Fibroblast of skin of left quadriceps (primary cell): ENCODE measurements at regions not wholly inside any gene's neighbourhood (a gene's known extent, or its start where the extent isn't known, plus 50 kb on each side); places are given as distances from the start of the nearest gene placed in this dataset.
"Not testable (repeated sequence)": the region's sequence is repeated elsewhere in the genome, so short reads cannot be mapped to it uniquely, and the experiment has no call there.

Source experiments
- DNase-seq, 2 experiments: peaks; one replicate each; pipeline ENCODE4 v3.0.0-alpha.2; 2013; ENCODE audit warnings: low read depth in 2 of 2

DNA sequence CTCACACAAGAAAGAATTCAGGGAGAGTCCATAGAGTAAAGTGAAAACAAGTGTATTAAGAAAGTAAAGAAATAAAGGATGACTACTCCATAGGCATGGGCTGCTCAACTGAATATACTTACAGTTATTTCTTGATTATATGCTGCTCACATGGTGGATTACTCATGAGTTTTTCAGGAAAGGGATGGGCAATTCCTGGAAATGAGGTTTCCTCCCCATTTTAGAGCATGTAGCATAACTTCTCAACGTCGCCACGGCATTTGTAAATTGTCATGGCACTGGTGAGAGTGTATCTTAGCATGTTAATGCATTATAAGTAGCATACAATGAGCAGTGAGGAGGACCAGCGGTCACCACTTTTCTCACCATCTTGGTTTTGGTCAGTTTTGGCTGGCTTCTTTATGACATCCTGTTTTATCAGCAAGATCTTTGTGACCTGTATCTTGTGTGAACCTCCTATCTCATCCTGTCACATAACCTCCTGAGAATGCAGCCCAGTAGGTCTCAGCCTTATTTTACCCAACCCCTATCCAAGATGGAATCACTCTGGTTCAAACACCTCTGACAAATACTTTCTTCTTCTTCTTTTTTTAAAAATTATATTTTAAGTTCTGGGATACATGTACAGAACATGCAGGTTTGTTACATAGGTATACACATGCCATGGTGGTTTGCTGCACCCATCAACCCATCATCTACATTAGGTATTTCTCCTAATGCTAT, 849.7 kb downstream of the TBL1XR1 start:
- DNase-seq, result no peak

DNA sequence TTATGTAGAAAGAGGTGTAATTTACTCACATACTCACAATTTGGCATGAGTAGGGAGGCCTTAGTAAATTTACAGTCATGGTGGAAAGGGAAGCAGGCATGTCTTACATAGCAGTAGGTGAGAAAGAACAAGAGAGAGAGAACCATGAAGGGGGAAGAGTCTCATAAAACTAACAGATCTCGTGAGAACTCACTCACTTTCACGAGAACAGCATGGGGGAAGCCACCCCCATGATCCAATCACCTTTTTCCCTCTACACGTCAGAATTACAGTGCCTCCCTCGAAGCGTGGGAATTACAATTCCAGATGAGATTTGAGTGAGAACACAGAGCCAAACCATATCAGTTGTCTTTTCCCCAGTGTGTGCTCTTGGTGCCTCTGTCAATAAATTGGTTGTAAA, 855.3 kb downstream of the TBL1XR1 start:
- no peak for DNase-seq

DNA sequence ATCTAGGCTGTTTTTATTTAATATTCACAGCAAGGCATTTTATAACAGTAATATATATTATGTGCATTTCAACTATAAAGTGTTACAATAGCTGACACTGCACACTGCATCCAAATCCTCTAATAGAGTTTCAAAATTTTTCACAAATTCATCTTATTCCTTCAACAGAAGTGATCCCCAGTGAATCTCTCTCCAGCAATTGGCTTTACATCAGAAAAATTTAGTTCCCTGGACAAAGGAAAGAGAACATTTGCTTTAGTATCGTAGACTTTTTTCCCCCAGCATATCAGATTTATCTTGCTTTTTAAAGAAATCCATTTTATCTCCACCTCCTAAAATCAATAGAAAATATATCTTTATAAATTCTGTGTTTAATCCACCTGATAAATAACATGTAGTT, 868.6 kb downstream of the TBL1XR1 start:
- DNase-seq, result no peak

DNA sequence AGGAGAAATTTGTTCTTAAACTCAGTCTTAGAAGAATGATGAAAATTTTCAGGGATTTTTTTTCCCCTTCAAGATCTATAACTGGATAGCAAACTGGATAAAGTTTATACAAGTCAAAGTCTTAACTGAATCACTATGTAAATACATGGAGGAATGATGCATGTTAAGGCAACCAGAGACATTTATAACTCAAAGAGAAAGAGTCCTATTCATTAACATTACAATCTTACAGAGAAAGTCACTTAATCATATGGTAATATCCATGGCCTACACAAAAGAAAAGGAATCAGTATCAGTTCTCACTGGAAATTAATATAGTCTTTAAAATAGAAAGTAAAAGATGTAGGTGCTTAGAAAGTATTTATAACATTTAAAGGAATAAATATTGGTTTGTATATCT, 869.1 kb downstream of the TBL1XR1 start:
- no peak for DNase-seq

DNA sequence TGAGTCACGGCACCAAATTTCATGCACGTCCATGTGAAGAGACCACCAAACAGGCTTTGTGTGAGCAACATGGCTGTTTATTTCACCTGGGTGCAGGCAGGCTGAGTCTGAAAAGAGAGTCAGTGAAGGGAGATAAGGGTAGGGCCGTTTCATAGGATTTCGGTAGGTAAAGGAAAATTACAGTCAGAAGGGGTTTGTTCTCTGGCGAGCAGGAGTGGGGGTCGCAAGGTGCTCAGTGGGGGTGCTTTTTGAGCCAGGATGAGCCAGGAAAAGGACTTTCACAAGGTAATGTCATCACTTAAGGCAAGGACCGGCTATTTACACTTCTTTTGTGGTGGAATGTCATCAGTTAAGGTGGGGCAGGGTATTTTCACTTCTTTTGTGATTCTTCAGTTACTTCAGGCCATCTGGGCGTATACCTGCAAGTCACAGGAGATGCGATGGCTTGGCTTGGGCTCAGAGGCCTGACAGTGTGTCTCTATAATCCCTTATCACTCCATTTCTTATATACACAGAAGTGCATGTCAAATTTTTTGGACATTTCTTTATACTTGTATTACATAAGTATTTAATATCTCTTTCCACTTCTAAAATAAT, 870.3 kb downstream of the TBL1XR1 start:
- DNase-seq, result not testable (repeated sequence)

DNA sequence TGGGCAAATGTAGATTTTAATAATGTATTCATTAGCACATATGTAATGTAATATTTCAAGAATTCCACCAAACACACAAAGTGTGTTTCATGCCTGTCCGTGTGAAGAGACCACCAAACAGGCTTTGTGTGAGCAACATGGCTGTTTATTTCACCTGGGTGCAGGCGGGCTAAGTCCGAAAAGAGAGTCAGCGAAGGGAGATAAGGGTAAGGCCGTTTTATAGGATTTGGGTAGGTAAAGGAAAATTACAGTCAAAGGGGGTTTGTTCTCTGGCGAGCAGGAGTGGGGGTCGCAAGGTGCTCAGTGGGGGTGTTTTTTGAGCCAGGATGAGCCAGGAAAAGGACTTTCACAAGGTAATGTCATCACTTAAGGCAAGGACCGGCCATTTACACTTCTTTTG, 875.8 kb downstream of the TBL1XR1 start:
- not testable (repeated sequence) for DNase-seq

DNA sequence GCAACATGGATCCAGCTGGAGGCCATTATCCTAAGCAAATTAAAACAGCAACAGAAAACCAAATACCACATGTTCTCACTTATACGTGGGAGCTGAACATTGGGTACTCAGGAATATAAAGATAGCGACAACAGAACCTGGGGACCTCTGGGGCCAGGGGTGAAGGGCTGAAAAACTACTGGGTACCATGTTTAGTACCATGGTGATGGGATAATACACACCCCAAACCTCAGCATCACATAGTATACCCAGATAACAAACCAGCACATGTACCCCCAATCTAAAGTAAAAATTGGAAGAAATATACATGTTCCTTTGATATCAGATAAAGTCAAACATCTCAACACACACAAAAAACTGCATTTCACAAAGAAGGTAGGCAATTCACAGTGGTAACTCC, 876.2 kb downstream of the TBL1XR1 start:
- DNase-seq, result no peak

DNA sequence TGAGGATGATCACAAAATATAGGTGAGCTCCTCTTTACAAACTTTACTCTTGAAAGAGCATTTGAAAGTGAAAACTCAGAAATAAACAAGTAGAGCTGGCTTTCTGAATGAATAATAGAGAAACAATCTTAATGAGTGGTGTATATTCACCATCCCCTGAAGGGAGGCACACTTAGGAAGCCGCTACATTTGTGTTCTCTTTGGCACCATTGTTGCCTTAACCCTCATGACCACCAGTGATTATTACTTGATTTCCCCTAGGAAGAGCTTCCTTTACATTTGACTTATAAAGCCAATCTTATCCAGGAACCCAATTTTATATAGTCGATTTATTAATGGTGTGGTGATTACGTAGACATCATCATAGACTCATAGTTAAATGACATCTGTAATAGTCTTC, 883.9 kb downstream of the TBL1XR1 start:
- no peak for DNase-seq

DNA sequence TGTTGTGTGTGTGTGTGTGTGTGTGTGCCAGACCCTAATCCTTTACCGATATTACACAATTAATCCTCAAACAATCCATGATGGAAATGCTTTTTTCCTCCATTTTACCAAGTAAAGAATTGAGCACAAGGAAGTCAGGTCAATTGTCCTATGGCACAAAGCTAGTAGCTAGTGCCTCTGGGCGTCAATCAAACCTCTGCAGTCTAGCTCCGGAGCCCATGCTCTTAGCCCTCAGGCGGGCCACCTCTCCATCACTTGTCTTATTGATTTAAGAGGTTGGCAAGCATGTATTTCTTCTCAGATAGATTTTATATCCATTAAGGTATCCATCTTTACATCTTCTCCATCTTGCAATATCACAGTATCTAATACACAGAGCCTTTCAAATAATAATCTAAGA, 886.6 kb downstream of the TBL1XR1 start:
- DNase-seq, result no peak

DNA sequence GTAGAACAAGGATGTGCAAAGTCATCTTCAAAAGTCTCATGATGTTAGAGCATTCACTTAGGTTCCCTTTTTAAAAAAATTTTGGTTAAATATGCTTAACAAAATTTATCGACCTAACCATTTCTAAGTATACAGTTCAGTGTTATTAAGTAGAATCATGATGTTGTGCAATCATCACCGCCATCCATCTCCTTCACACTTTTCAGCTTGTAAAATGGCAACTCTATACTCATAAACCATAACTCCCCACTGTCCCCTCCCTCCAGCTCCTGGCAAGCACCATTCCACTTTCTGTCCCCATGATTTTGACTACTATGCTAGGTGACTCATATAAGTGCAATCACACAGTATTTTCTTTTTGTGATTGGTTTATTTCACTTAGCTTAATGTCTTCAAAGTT, 895.0 kb downstream of the TBL1XR1 start:
- no peak for DNase-seq

DNA sequence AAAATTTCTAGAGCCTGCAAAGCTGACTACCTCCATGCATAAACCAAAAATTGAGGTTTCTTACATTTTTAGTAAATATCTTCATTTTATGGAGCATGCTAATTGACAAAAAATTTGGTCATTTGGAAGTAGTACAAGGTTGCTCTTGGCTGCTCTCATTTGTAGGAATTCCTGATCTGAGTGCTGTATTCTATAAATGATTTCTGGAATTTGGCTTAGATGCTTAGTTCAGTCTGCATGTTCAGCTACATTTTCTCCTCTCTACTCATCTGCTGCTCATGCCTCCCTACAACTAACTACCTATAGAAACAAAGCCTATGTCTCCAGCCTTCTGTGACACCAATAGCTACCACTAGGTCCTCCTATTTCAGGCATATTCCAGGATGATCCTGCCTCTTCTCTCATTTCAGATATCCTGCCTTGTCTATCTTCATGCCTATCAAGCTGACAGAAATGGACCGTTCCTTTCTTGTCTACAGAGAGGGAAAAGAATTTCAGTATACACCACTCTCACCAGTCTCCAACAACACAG, 901.1 kb downstream of the TBL1XR1 start:
- DNase-seq, result peak in 1 of 2 experiments; percentile 4

DNA sequence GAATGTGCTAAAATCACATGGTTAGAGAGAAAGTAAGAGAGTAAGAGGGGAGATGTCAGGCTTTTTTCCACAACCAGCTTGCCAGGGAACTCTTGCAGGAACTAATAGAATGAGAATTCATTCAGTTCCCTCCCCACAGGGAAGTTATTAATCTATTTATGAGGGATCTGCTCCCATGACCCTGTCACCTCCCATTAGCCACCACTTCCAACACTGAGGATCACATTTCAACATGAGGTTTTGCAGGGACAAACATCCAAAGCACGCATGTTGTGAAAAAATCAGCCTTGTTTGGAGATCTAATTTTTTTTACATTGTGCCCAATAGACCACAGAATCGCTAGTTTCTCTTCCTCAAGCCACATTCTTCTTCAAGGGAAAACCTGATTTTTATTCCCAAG, 904.0 kb downstream of the TBL1XR1 start:
- no peak for DNase-seq

DNA sequence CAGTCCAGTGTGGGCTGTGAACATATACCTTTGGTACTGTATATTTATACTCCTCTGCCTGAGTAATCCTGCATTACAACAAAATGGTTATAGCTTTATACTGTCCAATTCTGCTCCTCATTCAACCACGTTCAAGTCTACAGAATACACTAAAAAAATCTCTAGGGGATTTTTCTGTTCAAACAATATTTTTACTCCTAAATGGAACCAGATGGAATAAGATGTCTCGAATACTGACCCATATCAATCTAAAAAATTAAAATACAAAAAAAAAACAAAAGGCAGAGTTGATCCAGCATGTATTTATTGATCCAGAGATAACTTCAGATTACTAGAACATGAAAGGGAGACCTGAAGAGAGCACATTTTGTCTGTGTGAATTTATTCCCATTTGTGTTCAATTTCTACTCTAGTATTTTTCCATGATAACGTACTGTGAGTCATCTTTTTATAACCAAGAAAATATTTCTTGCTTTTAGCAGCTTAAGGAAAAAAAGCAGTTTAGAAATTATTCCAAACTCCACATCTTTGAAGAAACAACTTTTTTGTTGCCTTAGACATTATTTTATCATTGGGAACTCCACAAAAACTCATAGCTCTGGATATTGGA, 910.7 kb downstream of the TBL1XR1 start:
- DNase-seq, result peak in 1 of 2 experiments; percentile 23

DNA sequence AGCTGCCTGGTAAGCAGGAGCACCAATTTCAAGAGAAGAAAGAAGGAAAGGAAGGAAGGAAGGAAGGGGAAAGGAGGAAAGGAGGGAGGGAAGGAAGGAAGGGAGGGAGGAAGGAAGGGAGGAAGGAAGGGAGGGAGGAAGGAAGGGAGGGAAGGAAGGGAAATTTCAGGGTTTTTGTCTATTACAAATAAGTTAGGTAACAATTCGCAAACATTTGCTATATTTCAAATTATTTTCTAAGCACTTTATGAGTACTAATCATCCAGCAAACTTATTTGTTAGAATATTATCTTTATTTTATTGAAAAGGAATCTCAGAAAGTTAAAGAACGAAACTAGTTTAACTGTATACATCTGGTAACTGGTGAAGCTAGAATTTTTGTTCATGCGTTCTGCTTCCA, 921.7 kb downstream of the TBL1XR1 start:
- DNase-seq, result no peak

DNA sequence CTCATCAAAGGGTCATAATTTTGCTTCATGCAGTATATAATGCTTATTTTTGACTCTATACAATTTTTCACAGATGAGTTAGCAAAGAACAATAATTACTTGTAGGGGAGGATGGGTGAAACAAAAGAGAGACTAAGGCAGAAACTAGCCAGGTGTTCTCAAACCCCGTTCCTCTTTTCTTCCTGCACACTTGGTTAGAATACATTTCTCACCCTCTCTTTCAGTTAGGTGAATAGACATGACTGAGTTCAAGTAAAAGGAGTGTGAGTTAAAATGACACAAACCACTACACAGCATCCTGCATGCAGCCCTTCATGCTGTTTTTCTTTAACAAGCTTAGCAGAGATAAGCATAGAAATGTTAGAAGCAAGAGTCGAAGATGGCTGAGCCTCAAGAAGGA, 922.2 kb downstream of the TBL1XR1 start:
- DNase-seq, result no peak

DNA sequence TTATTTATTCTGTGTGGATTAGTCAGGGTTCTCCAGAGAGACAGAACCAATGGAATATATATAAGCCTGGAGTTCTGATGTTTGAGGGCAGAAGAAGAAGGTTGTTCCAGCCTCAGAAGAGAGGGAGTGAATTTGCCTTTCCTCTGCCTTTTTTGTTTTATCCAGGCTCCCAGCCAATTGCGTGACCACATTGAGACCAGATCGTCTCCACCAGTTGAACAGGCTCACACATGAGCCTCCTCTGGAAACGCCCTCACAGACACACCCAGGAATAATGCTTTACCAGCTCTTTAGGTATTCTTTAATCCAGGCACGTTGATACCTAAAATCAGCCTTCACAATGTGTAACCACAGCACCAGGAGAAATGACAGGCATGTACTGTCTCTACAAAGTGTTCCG, 923.1 kb downstream of the TBL1XR1 start:
- no peak for DNase-seq

DNA sequence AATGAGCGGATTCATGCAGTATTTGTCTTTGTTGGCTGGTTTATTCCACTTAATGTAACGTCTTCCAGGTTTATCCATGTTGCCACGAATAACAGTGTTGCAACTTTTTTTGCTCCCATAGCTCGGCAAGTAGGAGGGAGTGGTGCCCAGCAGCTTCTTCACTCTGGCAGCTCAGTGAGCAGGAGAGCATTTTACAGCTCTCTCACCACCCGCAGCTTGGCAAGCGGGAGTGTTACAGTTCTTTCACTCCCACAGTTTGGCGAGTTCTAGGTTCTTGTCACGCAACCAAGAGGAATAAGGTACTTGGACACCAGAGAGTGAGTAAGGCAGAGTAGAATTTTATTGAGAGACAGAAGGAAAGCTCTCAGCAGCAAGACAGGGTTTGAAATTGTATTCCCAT, 935.2 kb downstream of the TBL1XR1 start:
- no peak for DNase-seq

DNA sequence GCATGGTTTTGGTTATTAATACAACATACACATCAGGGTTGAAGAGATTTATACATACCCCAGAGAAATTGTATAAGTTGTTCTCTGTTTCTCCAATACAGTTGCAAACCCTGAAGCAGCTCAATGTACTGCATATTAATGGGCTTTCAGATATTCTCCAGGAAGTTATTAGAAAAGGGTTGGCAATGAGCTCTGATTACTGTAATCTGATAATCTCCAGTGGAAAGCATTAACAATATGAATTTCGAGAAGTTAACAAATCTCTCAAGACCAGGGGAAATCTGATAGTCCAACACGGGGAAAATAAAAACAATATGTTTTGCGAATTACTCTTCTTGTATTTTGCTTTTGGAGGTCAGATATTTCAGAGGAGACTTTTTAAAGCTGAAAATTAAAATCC, 950.1 kb downstream of the TBL1XR1 start:
- DNase-seq, result no peak

DNA sequence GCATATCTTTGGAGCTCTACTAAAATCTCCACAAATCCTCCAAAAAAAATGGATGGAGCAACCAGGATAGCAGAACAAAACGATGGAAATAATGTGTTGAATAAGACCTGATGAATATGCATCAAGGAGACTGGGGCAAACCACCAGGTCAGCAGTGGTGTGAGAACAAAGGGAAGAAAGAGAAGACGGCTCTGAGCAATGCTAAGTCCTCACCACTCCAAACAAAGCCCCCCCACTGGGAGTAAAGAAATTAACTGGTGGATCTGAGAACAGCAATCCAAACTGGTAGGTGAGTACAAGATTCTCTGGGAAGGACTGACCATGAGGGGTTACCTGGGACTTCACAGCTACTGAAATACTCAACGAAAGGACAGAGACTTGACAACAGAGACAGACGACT, 977.3 kb downstream of the TBL1XR1 start:
- no peak for DNase-seq

DNA sequence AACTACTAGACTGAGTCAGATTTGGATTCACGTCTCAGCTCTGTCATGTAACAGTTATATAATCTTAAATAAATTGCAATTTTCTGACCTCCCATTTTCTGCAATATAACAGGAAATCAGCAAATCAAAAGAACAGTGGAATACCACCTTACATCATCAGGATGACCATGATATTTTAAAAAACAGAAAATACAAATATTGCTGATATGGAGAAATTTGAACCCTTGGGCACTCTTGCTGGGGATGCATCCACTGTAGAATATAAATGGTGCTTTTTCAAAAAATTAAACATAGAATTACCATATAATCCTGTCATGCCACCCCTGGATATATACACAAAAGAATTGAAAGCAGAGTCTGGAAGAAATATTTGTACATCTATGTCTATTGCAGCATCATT, 982.5 kb downstream of the TBL1XR1 start:
- no peak for DNase-seq

DNA sequence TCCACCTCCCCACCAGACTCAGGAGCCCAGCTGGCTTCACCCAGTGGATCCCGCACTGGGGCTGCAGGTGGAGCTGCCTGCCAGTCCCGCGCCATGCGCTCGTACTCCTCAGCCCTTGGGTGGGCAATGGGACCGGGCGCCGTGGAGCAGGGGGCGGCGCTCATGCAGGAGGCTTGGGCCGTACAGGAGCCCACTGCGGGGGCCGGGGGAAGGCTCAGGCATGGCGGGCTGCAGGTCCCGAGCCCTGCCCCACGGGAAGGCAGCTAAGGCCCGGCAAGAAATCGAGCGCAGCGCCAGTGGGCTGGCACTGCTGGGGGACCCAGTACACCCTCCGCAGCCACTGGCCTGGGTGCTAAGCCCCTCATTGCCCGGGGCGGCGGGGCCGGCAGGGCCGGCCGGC, 984.0 kb downstream of the TBL1XR1 start:
- DNase-seq, result not testable (repeated sequence)

DNA sequence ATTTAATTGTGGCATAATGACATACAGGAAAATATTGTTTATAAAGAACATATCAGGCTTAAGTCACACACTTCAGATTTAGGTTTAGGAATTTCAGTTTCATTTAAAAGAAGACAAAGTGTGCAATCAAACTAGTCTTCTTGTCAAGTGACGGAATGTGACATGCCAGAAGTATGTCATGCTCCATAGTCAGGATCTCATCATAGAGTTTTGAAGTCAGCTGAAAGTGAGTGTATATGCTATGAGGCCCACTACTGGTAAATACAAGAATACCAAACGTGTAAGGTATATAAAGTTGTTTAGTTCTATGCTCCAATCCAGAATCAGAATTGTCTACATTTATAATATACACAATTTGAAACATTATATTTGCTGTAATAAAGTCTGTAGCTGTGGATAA, 988.4 kb downstream of the TBL1XR1 start:
- DNase-seq, result no peak

DNA sequence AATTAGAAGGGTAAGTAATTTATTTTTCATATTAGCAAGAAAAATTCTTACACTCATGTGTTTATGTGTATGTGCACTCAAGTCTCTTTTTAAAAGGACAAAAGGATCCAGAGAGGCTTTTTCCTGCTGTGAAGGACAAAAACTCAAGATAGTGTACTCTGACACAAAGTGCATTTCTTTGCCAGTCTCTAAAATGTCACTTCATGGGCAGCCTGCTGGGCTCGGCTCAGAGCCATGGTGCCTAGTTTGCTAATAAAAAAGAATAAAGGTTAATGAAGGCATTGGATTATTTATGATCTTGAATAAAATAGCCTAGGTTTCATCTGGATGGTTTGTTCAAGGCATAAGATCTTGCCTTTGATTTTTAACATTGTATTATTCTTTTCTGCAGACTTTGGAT, 989.0 kb downstream of the TBL1XR1 start:
- DNase-seq, result no peak
